ENCODE measurements at regions not wholly inside any gene's neighbourhood (a gene's known extent, or its start where the extent isn't known, plus 50 kb on each side); places are given as distances from the start of the nearest gene placed in this dataset.
"Not testable (repeated sequence)": the region's sequence is repeated elsewhere in the genome, so short reads cannot be mapped to it uniquely, and the experiment has no call there.

DNA sequence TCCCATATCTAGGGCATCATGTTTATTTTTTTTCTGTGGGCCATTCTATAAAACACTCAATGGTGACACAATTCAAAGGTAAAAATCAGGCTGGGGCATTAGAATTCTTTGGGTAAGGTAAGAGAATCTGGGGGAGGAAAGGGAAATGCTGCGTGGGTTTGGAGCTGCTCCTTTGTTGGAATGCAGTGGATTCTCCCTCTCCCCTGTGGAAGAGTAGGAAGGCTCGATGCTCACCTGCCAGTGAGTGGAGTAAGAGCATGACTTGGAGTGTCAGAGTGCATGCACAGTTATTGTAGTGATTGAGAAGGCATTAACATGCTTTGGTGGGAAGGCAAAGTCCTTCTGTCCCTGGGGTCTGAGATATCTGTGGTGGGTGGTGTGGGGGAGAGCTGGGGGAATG, 280.0 kb downstream of the PDCD6IP start:
- Mint-ChIP-seq H3K36me3 (peaks cover 8% of the 10 kb centered on the region), H3K27ac (no peak overlapping the region), H3K4me3 (no peak overlapping the region), H3K9me3 (peaks cover 19% of the 10 kb centered on the region), H3K4me1 (peaks cover 21% of the 10 kb centered on the region), H3K27me3 (ENCODE audit: low read depth) (peaks cover 6% of the 10 kb centered on the region)
- ChIA-PET CTCF (no interaction called here), POLR2A (no interaction called here)
- ATAC-seq (no peak), DNase-seq (ENCODE audit: low spot score) (no peak)
- no peak for TF ChIP-seq SMAD3 (CRISPR knock-in tag; IDR thresholded peaks at IDR 0.05; ENCODE audit: borderline replicate concordance)

DNA sequence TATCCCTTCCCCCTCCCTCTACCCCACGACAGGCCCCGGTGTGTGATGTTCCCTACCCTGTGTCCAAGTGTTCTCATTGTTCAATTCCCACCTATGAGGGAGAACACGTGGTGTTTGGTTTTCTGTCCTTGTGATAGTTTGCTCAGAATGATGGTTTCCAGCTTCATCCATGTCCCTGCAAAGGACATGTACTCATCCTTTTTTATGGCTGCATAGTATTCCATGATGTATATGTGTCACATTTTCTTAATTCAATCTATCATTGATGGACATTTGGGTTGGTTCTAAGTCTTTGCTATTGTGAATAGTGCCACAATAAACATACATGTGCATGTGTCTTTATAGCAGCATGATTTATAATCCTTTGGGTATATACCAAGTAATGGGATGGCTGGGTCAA, 281.4 kb downstream of the PDCD6IP start:
- H3K9me3 Mint-ChIP-seq: peaks cover 31% of the 10 kb centered on the region
- H3K4me3 Mint-ChIP-seq; H3K36me3 Mint-ChIP-seq; CTCF ChIA-PET; H3K4me1 Mint-ChIP-seq; DNase-seq (ENCODE audit: low spot score); POLR2A ChIA-PET; H3K27ac Mint-ChIP-seq; H3K27me3 Mint-ChIP-seq (ENCODE audit: low read depth); ATAC-seq: not testable (repeated sequence)

DNA sequence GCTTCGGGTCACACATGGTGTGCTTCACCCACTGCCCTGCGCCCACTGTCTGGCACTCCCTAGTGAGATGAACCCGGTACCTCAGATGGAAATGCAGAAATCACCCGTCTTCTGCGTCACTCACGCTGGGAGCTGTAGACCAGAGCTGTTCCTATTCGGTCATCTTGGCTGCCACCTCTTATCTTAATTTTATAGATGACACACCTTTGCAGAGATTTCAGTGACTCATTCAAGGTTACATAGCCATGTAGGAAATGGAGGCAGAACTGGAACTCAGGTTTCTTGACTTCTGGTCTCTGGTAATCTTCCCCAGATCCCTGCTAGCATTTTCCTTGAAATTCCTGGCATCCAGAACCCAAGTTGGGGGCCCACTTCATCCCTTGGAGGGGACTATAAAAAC, 291.9 kb downstream of the PDCD6IP start:
- H3K27ac Mint-ChIP-seq; CTCF ChIA-PET; H3K4me1 Mint-ChIP-seq; H3K4me3 Mint-ChIP-seq; POLR2A ChIA-PET; H3K27me3 Mint-ChIP-seq (ENCODE audit: low read depth); ATAC-seq; DNase-seq (ENCODE audit: low spot score): not testable (repeated sequence)
- H3K36me3 Mint-ChIP-seq: peaks cover 41% of the 10 kb centered on the region
- peaks cover 62% of the 10 kb centered on the region for H3K9me3 Mint-ChIP-seq

DNA sequence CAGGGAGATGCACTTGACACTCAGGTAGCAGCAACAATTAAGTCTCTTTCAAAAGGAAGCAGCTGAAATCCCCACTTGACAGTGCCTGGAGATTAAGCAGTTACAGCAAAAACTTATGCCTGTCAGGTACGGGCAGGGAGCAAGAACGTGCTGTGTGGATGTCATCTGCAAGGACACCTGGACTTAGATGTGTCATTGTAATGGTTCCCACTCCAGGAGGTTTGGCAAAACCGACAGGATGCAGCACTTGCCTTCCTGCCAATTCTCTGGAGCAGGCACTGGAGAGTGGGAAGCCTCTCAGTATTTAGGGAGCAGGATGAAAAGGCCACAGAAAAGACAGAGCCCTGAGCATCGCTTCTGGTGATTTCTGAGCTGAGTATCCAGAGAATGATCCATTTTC, 292.4 kb downstream of the PDCD6IP start:
- POLR2A ChIA-PET: no interaction called here
- CTCF ChIA-PET: no interaction called here
- peaks cover 60% of the 10 kb centered on the region for H3K9me3 Mint-ChIP-seq

More for the DNA sequence above, 292.4 kb downstream of the PDCD6IP start:
- ATAC-seq (no peak), DNase-seq (ENCODE audit: low spot score) (no peak)
- no peak overlapping the region for H3K4me3 Mint-ChIP-seq
- H3K27ac Mint-ChIP-seq: no peak overlapping the region
- peaks cover 36% of the 10 kb centered on the region for H3K36me3 Mint-ChIP-seq
- peaks cover 7% of the 10 kb centered on the region for H3K4me1 Mint-ChIP-seq
- H3K27me3 Mint-ChIP-seq (ENCODE audit: low read depth): no peaks in the 10 kb centered on the region; the same call in 1 of the 2 replicates
- TF ChIP-seq NFYB (CRISPR knock-in tag; conservative IDR thresholded peaks at IDR 0.05; ENCODE audit: low read depth) (no peak), FOXJ3 (CRISPR knock-in tag; IDR thresholded peaks at IDR 0.05; ENCODE audit: borderline replicate concordance) (no peak), ETV6 (CRISPR knock-in tag; IDR thresholded peaks at IDR 0.05) (no peak), NFE2L1 (CRISPR knock-in tag; IDR thresholded peaks at IDR 0.05) (no peak), ZNF232 (CRISPR knock-in tag; IDR thresholded peaks at IDR 0.05) (no peak), ZNF219 (CRISPR knock-in tag; IDR thresholded peaks at IDR 0.05; ENCODE audit: borderline replicate concordance) (no peak)
- TF ChIP-seq, protein P1, sequence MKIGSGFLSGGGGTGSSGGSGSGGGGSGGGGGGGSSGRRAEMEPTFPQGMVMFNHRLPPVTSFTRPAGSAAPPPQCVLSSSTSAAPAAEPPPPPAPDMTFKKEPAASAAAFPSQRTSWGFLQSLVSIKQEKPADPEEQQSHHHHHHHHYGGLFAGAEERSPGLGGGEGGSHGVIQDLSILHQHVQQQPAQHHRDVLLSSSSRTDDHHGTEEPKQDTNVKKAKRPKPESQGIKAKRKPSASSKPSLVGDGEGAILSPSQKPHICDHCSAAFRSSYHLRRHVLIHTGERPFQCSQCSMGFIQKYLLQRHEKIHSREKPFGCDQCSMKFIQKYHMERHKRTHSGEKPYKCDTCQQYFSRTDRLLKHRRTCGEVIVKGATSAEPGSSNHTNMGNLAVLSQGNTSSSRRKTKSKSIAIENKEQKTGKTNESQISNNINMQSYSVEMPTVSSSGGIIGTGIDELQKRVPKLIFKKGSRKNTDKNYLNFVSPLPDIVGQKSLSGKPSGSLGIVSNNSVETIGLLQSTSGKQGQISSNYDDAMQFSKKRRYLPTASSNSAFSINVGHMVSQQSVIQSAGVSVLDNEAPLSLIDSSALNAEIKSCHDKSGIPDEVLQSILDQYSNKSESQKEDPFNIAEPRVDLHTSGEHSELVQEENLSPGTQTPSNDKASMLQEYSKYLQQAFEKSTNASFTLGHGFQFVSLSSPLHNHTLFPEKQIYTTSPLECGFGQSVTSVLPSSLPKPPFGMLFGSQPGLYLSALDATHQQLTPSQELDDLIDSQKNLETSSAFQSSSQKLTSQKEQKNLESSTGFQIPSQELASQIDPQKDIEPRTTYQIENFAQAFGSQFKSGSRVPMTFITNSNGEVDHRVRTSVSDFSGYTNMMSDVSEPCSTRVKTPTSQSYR (CRISPR knock-in tag; IDR thresholded peaks at IDR 0.05): no peak
- TF ChIP-seq, protein P2, sequence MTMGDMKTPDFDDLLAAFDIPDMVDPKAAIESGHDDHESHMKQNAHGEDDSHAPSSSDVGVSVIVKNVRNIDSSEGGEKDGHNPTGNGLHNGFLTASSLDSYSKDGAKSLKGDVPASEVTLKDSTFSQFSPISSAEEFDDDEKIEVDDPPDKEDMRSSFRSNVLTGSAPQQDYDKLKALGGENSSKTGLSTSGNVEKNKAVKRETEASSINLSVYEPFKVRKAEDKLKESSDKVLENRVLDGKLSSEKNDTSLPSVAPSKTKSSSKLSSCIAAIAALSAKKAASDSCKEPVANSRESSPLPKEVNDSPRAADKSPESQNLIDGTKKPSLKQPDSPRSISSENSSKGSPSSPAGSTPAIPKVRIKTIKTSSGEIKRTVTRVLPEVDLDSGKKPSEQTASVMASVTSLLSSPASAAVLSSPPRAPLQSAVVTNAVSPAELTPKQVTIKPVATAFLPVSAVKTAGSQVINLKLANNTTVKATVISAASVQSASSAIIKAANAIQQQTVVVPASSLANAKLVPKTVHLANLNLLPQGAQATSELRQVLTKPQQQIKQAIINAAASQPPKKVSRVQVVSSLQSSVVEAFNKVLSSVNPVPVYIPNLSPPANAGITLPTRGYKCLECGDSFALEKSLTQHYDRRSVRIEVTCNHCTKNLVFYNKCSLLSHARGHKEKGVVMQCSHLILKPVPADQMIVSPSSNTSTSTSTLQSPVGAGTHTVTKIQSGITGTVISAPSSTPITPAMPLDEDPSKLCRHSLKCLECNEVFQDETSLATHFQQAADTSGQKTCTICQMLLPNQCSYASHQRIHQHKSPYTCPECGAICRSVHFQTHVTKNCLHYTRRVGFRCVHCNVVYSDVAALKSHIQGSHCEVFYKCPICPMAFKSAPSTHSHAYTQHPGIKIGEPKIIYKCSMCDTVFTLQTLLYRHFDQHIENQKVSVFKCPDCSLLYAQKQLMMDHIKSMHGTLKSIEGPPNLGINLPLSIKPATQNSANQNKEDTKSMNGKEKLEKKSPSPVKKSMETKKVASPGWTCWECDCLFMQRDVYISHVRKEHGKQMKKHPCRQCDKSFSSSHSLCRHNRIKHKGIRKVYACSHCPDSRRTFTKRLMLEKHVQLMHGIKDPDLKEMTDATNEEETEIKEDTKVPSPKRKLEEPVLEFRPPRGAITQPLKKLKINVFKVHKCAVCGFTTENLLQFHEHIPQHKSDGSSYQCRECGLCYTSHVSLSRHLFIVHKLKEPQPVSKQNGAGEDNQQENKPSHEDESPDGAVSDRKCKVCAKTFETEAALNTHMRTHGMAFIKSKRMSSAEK (CRISPR knock-in tag; IDR thresholded peaks at IDR 0.05; ENCODE audit: borderline replicate concordance): no peak
- TF ChIP-seq, protein P3, sequence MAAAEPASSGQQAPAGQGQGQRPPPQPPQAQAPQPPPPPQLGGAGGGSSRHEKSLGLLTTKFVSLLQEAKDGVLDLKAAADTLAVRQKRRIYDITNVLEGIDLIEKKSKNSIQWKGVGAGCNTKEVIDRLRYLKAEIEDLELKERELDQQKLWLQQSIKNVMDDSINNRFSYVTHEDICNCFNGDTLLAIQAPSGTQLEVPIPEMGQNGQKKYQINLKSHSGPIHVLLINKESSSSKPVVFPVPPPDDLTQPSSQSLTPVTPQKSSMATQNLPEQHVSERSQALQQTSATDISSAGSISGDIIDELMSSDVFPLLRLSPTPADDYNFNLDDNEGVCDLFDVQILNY (CRISPR knock-in tag; IDR thresholded peaks at IDR 0.05): no peak
- TF ChIP-seq, protein P4, sequence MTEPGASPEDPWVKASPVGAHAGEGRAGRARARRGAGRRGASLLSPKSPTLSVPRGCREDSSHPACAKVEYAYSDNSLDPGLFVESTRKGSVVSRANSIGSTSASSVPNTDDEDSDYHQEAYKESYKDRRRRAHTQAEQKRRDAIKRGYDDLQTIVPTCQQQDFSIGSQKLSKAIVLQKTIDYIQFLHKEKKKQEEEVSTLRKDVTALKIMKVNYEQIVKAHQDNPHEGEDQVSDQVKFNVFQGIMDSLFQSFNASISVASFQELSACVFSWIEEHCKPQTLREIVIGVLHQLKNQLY (CRISPR knock-in tag; IDR thresholded peaks at IDR 0.05): no peak
- TF ChIP-seq, protein P5, sequence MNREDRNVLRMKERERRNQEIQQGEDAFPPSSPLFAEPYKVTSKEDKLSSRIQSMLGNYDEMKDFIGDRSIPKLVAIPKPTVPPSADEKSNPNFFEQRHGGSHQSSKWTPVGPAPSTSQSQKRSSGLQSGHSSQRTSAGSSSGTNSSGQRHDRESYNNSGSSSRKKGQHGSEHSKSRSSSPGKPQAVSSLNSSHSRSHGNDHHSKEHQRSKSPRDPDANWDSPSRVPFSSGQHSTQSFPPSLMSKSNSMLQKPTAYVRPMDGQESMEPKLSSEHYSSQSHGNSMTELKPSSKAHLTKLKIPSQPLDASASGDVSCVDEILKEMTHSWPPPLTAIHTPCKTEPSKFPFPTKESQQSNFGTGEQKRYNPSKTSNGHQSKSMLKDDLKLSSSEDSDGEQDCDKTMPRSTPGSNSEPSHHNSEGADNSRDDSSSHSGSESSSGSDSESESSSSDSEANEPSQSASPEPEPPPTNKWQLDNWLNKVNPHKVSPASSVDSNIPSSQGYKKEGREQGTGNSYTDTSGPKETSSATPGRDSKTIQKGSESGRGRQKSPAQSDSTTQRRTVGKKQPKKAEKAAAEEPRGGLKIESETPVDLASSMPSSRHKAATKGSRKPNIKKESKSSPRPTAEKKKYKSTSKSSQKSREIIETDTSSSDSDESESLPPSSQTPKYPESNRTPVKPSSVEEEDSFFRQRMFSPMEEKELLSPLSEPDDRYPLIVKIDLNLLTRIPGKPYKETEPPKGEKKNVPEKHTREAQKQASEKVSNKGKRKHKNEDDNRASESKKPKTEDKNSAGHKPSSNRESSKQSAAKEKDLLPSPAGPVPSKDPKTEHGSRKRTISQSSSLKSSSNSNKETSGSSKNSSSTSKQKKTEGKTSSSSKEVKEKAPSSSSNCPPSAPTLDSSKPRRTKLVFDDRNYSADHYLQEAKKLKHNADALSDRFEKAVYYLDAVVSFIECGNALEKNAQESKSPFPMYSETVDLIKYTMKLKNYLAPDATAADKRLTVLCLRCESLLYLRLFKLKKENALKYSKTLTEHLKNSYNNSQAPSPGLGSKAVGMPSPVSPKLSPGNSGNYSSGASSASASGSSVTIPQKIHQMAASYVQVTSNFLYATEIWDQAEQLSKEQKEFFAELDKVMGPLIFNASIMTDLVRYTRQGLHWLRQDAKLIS (CRISPR knock-in tag; IDR thresholded peaks at IDR 0.05; ENCODE audit: borderline replicate concordance): no peak

Data from WTC11 (cell line).